ENCODE measurements at regions not wholly inside any gene's neighbourhood (a gene's known extent, or its start where the extent isn't known, plus 50 kb on each side); places are given as distances from the start of the nearest gene placed in this dataset.

GRCh38 chr1:58941471-58942289, 157.8 kb upstream of the JUN start:
- H3K4me1 ChIP-seq (ENCODE audit: control insufficient read depth, insufficient read depth, low read length) = no peaks in the 10 kb centered on the region
- no peaks in the 10 kb centered on the region for H3K9me3 ChIP-seq (ENCODE audit: control insufficient read depth, low read length)
- TF ChIP-seq CTCF (conservative IDR thresholded peaks at IDR 0.05) = no peak
- 78 to 82% methylated on average over 3 to 4 of the region's 4 CpGs for WGBS, 2 experiments (ENCODE audit: insufficient coverage in 1 of 2, insufficient read length in 1 of 2)
- H3K36me3 Mint-ChIP-seq (ENCODE audit: low read depth) = no peaks in the 10 kb centered on the region
- no peak overlapping the region for H3K4me3 Mint-ChIP-seq
- H3K27ac ChIP-seq (ENCODE audit: low read depth, low read length) = no peak overlapping the region
- H3K4me3 ChIP-seq (ENCODE audit: low read length) = no peak overlapping the region
- H3K9ac ChIP-seq (ENCODE audit: extremely low read depth, low read length, poor library complexity, severe bottlenecking) = no peak overlapping the region
- H3K27ac Mint-ChIP-seq = no peak overlapping the region
- peaks cover 8% of the 10 kb centered on the region for H3K27me3 Mint-ChIP-seq (ENCODE audit: insufficient read depth)
- H3K36me3 ChIP-seq (ENCODE audit: control insufficient read depth, insufficient read depth, low read length) = no peaks in the 10 kb centered on the region
- H3K9me3 Mint-ChIP-seq = no peaks in the 10 kb centered on the region
- no peaks in the 10 kb centered on the region for H3K27me3 ChIP-seq (ENCODE audit: control insufficient read depth, insufficient read depth, low read length, poor library complexity, severe bottlenecking)
- no peak for DNase-seq
- H3K4me1 Mint-ChIP-seq = peaks cover 5% of the 10 kb centered on the region

- no peaks in the 10 kb centered on the region for H3K9me3 Mint-ChIP-seq
- DNase-seq = no peak
- no peaks in the 10 kb centered on the region for H3K36me3 Mint-ChIP-seq (ENCODE audit: low read depth)
- Histone ChIP-seq H3K9me3 (ENCODE audit: control insufficient read depth, low read length) (no peaks in the 10 kb centered on the region), H3K9ac (ENCODE audit: extremely low read depth, low read length, poor library complexity, severe bottlenecking) (no peak overlapping the region), H3K27me3 (ENCODE audit: control insufficient read depth, insufficient read depth, low read length, poor library complexity, severe bottlenecking) (no peaks in the 10 kb centered on the region), H3K4me1 (ENCODE audit: control insufficient read depth, insufficient read depth, low read length) (no peaks in the 10 kb centered on the region), H3K36me3 (ENCODE audit: control insufficient read depth, insufficient read depth, low read length) (no peaks in the 10 kb centered on the region), H3K27ac (ENCODE audit: low read depth, low read length) (no peak overlapping the region), H3K4me3 (ENCODE audit: low read length) (no peak overlapping the region)
- H3K27ac Mint-ChIP-seq = no peak overlapping the region
- peaks cover 5% of the 10 kb centered on the region for H3K4me1 Mint-ChIP-seq
- TF ChIP-seq CTCF (conservative IDR thresholded peaks at IDR 0.05) = no peak
- 84 to 100% methylated on average over 1 to 5 of the region's 5 CpGs for WGBS, 2 experiments (ENCODE audit: insufficient coverage in 1 of 2, insufficient read length in 1 of 2)
- no peak overlapping the region for H3K4me3 Mint-ChIP-seq
- peaks cover 8% of the 10 kb centered on the region for H3K27me3 Mint-ChIP-seq (ENCODE audit: insufficient read depth)
These were observed 158.9 kb upstream of the JUN start for GRCh38 chr1:58942759-58943191.

DNA sequence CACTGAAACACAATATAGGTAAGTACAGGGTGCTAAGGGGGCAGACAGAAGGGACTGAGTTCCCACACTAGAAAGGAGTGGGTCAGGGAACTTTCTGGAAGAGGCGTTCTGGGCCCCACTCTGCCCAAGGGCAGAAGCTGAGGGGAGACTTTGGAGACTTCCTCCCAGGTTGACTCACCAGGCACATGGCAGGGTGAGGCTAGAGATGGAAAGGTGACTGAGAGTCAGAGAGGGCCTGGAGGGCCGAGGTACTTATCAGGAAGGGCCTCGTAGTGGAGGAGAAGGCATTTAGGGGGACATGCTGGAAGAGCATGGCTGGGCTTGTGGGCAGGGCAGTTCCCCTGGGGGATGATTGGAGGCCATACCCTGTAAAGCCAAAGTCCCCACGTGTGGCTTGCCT, 159.9 kb upstream of the JUN start:
- no peak overlapping the region for H3K4me3 Mint-ChIP-seq
- no peak for TF ChIP-seq CTCF (conservative IDR thresholded peaks at IDR 0.05)
- no peak overlapping the region for H3K27ac ChIP-seq (ENCODE audit: low read depth, low read length)
- H3K4me1 ChIP-seq (ENCODE audit: control insufficient read depth, insufficient read depth, low read length) = no peaks in the 10 kb centered on the region
- no peak overlapping the region for H3K4me3 ChIP-seq (ENCODE audit: low read length)
- no peaks in the 10 kb centered on the region for H3K36me3 Mint-ChIP-seq (ENCODE audit: low read depth)
- no peaks in the 10 kb centered on the region for H3K9me3 ChIP-seq (ENCODE audit: control insufficient read depth, low read length)
- no peaks in the 10 kb centered on the region for H3K36me3 ChIP-seq (ENCODE audit: control insufficient read depth, insufficient read depth, low read length)
- no peak overlapping the region for H3K27ac Mint-ChIP-seq
- no peak overlapping the region for H3K9ac ChIP-seq (ENCODE audit: extremely low read depth, low read length, poor library complexity, severe bottlenecking)
- H3K9me3 Mint-ChIP-seq = no peaks in the 10 kb centered on the region
- no peaks in the 10 kb centered on the region for H3K27me3 ChIP-seq (ENCODE audit: control insufficient read depth, insufficient read depth, low read length, poor library complexity, severe bottlenecking)
- peaks cover 8% of the 10 kb centered on the region for H3K27me3 Mint-ChIP-seq (ENCODE audit: insufficient read depth)
- peaks cover 5% of the 10 kb centered on the region for H3K4me1 Mint-ChIP-seq
- WGBS, 2 experiments (ENCODE audit: insufficient coverage in 1 of 2, insufficient read length in 1 of 2) = 93% methylated on average over 2 to 4 of the region's 4 CpGs
- no peak for DNase-seq

All from endodermal cell (in vitro differentiated cells).